Spleen (tissue), 7 donors: ENCODE measurements at regions not wholly inside any gene's neighbourhood (a gene's known extent, or its start where the extent isn't known, plus 50 kb on each side); places are given as distances from the start of the nearest gene placed in this dataset.

Experiments
- POLR2A ChIP-seq, 3 donors: fragments of 450-650 bp; IDR thresholded peaks; one replicate each; pipeline ENCODE4 v1.5.1; 2017; ENCODE audit warnings: antibody characterized with exemption in 3 of 3, mild to moderate bottlenecking in 1 of 3
- TF ChIP-seq, protein P1 (sequence below), 11 experiments: fragments of 200-600 bp in 7 of 11; fragments of 450-650 bp in 4 of 11; sonication (generic) in 4 of 11; IDR thresholded peaks in 8 of 11; conservative IDR thresholded peaks in 3 of 11; 1 replicate in 7 of 11; 2 replicates in 4 of 11; pipeline versions ENCODE4 v1.4.0 to v1.8.0; 2016 to 2021; ENCODE audit warnings: antibody characterized with exemption in 11 of 11, inconsistent platforms in 4 of 11, mild to moderate bottlenecking in 1 of 11
- donor health status: DM: no; HTN: no; CAD: no; lungs with moderate emphysema.
- donor health status: DM: no; HTN: no; CAD: no.
- donor health status: DM: no; HTN: no; CAD: no.

DNA sequence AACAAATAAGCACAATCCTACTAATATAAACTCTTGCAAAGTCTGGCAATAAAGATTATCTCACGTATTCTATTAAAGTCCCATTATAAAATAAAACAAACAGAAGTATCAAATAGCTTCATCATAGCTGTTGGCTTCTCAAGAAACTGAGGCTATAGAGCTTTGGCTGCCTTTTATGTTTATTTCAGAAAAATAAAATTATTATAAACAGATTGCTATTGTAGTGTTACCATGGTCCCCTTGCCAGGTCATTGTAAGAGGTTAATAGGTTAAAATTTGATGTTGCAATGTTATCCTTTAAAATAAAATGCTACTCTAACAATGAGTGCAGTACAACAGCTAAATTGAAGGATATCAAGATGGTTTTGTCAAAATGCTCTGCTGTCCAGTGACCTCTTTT, 828.8 kb upstream of the SOX9 start:
- TF ChIP-seq, protein P1, sequence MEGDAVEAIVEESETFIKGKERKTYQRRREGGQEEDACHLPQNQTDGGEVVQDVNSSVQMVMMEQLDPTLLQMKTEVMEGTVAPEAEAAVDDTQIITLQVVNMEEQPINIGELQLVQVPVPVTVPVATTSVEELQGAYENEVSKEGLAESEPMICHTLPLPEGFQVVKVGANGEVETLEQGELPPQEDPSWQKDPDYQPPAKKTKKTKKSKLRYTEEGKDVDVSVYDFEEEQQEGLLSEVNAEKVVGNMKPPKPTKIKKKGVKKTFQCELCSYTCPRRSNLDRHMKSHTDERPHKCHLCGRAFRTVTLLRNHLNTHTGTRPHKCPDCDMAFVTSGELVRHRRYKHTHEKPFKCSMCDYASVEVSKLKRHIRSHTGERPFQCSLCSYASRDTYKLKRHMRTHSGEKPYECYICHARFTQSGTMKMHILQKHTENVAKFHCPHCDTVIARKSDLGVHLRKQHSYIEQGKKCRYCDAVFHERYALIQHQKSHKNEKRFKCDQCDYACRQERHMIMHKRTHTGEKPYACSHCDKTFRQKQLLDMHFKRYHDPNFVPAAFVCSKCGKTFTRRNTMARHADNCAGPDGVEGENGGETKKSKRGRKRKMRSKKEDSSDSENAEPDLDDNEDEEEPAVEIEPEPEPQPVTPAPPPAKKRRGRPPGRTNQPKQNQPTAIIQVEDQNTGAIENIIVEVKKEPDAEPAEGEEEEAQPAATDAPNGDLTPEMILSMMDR (IDR thresholded peaks at IDR 0.05 in 8 of 11, conservative IDR thresholded peaks at IDR 0.05 in 3 of 11) = no peak
- no peak for TF ChIP-seq POLR2A (IDR thresholded peaks at IDR 0.05)
